Activated CD4-positive, CD25-positive, alpha-beta regulatory T cell treated with anti-CD3 and anti-CD28 coated beads, Interleukin-2, amount 50 U/mL, for 72 hours (primary cell): ENCODE measurements at regions not wholly inside any gene's neighbourhood (a gene's known extent, or its start where the extent isn't known, plus 50 kb on each side); places are given as distances from the start of the nearest gene placed in this dataset.
"Not testable (repeated sequence)": the region's sequence is repeated elsewhere in the genome, so short reads cannot be mapped to it uniquely, and the experiment has no call there.

ENCODE experiments used
- DNase-seq: peaks from one replicate; pipeline ENCODE4 v3.0.0; 2021

GRCh38 chr12:91267039-91267438 is 84.4 kb upstream of the DCN start:
- DNase-seq, result no peak

GRCh38 chr12:91264178-91264577 is 81.6 kb upstream of the DCN start:
- DNase-seq, result no peak

GRCh38 chr12:91261820-91262676 is 79.4 kb upstream of the DCN start:
- no peak for DNase-seq

GRCh38 chr12:91256411-91256810 is 73.8 kb upstream of the DCN start:
- DNase-seq, result no peak

- DNase-seq, result no peak
These were observed 69.7 kb upstream of the DCN start for GRCh38 chr12:91252341-91252740.

GRCh38 chr12:91250273-91250665 is 67.7 kb upstream of the DCN start:
- no peak for DNase-seq

- no peak for DNase-seq
These were observed 67.1 kb upstream of the DCN start for GRCh38 chr12:91249518-91250272.

GRCh38 chr12:91249054-91249453 is 66.4 kb upstream of the DCN start:
- no peak for DNase-seq

- not testable (repeated sequence) for DNase-seq
These were observed 60.6 kb upstream of the DCN start for GRCh38 chr12:91243177-91243576.

- no peak for DNase-seq
These were observed 59.1 kb upstream of the DCN start for GRCh38 chr12:91241756-91242155.

- no peak for DNase-seq
These were observed 57.9 kb upstream of the DCN start for GRCh38 chr12:91240386-91241095.

- DNase-seq, result no peak
These were observed 56.9 kb upstream of the DCN start for GRCh38 chr12:91239481-91239880.
